Type B pancreatic cell (in vitro differentiated cells): ENCODE measurements at regions not wholly inside any gene's neighbourhood (a gene's known extent, or its start where the extent isn't known, plus 50 kb on each side); places are given as distances from the start of the nearest gene placed in this dataset.

ENCODE experiments used
- DNase-seq: peaks from one replicate; pipeline ENCODE4 v3.0.0; 2021; ENCODE audit warnings: mixed read lengths; ENCODE audit not compliant: unreplicated experiment; ENCODE audit errors: extremely low spot score
- H3K27ac Mint-ChIP-seq: 2 replicates; pipeline ENCODE4 v1.8.0; 2021; ENCODE audit warnings: mild to moderate bottlenecking, mixed read lengths
- H3K27me3 Mint-ChIP-seq: 2 replicates; pipeline ENCODE4 v1.8.0; 2021; ENCODE audit warnings: mixed read lengths
- H3K36me3 Mint-ChIP-seq: 2 replicates; pipeline ENCODE4 v1.8.0; 2021; ENCODE audit warnings: mixed read lengths
- H3K4me1 Mint-ChIP-seq: one replicate; pipeline ENCODE4 v1.8.0; 2021; ENCODE audit warnings: mixed read lengths; ENCODE audit not compliant: unreplicated experiment
- H3K4me3 Mint-ChIP-seq: 2 replicates; pipeline ENCODE4 v1.8.0; 2021; ENCODE audit warnings: mild to moderate bottlenecking, mixed read lengths
- H3K9me3 Mint-ChIP-seq: 2 replicates; pipeline ENCODE4 v1.8.0; 2021; ENCODE audit warnings: mixed read lengths
- CTCF ChIP-seq: fragments of 200-600 bp; sonication (generic); conservative IDR thresholded peaks from 2 replicates; pipeline ENCODE4 v1.5.0; 2021; ENCODE audit warnings: antibody characterized with exemption, mild to moderate bottlenecking

DNA sequence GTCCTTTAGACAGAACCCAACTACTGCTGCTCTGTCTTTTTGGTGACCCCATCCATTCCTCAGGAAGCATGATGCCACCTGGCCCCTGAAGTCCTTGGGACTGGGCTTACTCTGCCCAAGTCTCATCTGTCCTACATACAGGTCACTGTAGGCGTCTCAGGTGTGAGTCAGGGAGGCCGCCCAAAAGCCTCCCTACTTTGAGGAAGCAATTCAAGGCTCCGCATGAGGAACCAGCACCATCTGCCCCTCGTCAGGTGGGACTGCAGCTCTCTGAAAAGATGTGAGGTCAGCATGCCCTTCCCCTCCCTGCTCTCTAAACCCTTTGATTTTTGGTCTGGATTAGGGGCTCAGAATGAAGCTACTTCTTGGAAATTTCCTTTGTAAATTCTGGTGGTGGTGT, 354.8 kb downstream of the CXCL12 start:
- Mint-ChIP-seq H3K27me3 (peaks cover 8% of the 10 kb centered on the region), H3K9me3 (no peaks in the 10 kb centered on the region), H3K4me1 (peaks cover 22% of the 10 kb centered on the region), H3K27ac (no peak overlapping the region), H3K36me3 (no peaks in the 10 kb centered on the region), H3K4me3 (no peak overlapping the region)
- no peak for TF ChIP-seq CTCF
- no peak for DNase-seq

- DNase-seq, result no peak
- Mint-ChIP-seq H3K27ac (no peak overlapping the region), H3K36me3 (no peaks in the 10 kb centered on the region), H3K27me3 (no peaks in the 10 kb centered on the region), H3K9me3 (no peaks in the 10 kb centered on the region), H3K4me3 (no peak overlapping the region), H3K4me1 (peaks cover 23% of the 10 kb centered on the region)
- TF ChIP-seq CTCF, result no peak
Measured at GRCh38 chr10:44028384-44029137, 356.3 kb downstream of the CXCL12 start.

GRCh38 chr10:44024356-44025116, 360.4 kb downstream of the CXCL12 start:
- Mint-ChIP-seq H3K4me1 (peaks cover 13% of the 10 kb centered on the region), H3K27me3 (no peaks in the 10 kb centered on the region), H3K27ac (no peak overlapping the region), H3K36me3 (no peaks in the 10 kb centered on the region), H3K9me3 (peaks cover under 1% of the 10 kb centered on the region), H3K4me3 (no peak overlapping the region)
- TF ChIP-seq CTCF, result no peak
- DNase-seq, result no peak

GRCh38 chr10:44023517-44023916, 361.4 kb downstream of the CXCL12 start:
- Mint-ChIP-seq H3K4me3 (no peak overlapping the region), H3K9me3 (peaks cover 6% of the 10 kb centered on the region), H3K27ac (no peak overlapping the region), H3K4me1 (peaks cover 13% of the 10 kb centered on the region), H3K36me3 (no peaks in the 10 kb centered on the region), H3K27me3 (no peaks in the 10 kb centered on the region)
- TF ChIP-seq CTCF, result no peak
- no peak for DNase-seq

GRCh38 chr10:44022203-44022602, 362.7 kb downstream of the CXCL12 start:
- Mint-ChIP-seq H3K36me3 (no peaks in the 10 kb centered on the region), H3K4me1 (peaks cover 13% of the 10 kb centered on the region), H3K4me3 (no peak overlapping the region), H3K27me3 (no peaks in the 10 kb centered on the region), H3K9me3 (peaks cover 6% of the 10 kb centered on the region), H3K27ac (no peak overlapping the region)
- DNase-seq, result no peak
- TF ChIP-seq CTCF, result no peak
